ENCODE measurements at regions not wholly inside any gene's neighbourhood (a gene's known extent, or its start where the extent isn't known, plus 50 kb on each side); places are given as distances from the start of the nearest gene placed in this dataset.

GRCh38 chr11:112507281-112507680 lies 246.6 kb upstream of the PLET1 start:
- Histone ChIP-seq H3K4me3 (no peak overlapping the region), H3K9me3 (replicated peaks) (no peaks in the 10 kb centered on the region), H3K27me3 (ENCODE audit: low read depth) (no peaks in the 10 kb centered on the region), H3K27ac (replicated peaks) (no peak overlapping the region), H3K36me3 (no peaks in the 10 kb centered on the region), H3K4me1 (no peaks in the 10 kb centered on the region)
- intact Hi-C loops (cut with micrococcal nuclease), result no loop called here
- TF ChIP-seq CTCF (IDR thresholded peaks at IDR 0.05; ENCODE audit: borderline replicate concordance), result no peak
- DNase-seq, result no peak

GRCh38 chr11:112508750-112509149 lies 248.1 kb upstream of the PLET1 start:
- H3K27me3 ChIP-seq (ENCODE audit: low read depth), result no peaks in the 10 kb centered on the region
- no peak for DNase-seq
- H3K27ac ChIP-seq (replicated peaks), result no peak overlapping the region
- H3K4me1 ChIP-seq, result no peaks in the 10 kb centered on the region
- intact Hi-C loops (cut with micrococcal nuclease), result no loop called here
- no peak for TF ChIP-seq CTCF (IDR thresholded peaks at IDR 0.05; ENCODE audit: borderline replicate concordance)
- H3K36me3 ChIP-seq, result no peaks in the 10 kb centered on the region
- H3K9me3 ChIP-seq (replicated peaks), result no peaks in the 10 kb centered on the region
- no peak overlapping the region for H3K4me3 ChIP-seq

- no peak overlapping the region for H3K4me3 ChIP-seq
- no peaks in the 10 kb centered on the region for H3K9me3 ChIP-seq (replicated peaks)
- intact Hi-C loops (cut with micrococcal nuclease), result no loop called here
- TF ChIP-seq CTCF (IDR thresholded peaks at IDR 0.05; ENCODE audit: borderline replicate concordance), result no peak
- DNase-seq, result no peak
- no peaks in the 10 kb centered on the region for H3K36me3 ChIP-seq
- no peak overlapping the region for H3K27ac ChIP-seq (replicated peaks)
- H3K4me1 ChIP-seq, result no peaks in the 10 kb centered on the region
- no peaks in the 10 kb centered on the region for H3K27me3 ChIP-seq (ENCODE audit: low read depth)
These were observed 248.6 kb upstream of the PLET1 start for GRCh38 chr11:112509300-112509699.

- H3K4me1 ChIP-seq, result no peaks in the 10 kb centered on the region
- no peaks in the 10 kb centered on the region for H3K9me3 ChIP-seq (replicated peaks)
- no peak overlapping the region for H3K4me3 ChIP-seq
- H3K36me3 ChIP-seq, result no peaks in the 10 kb centered on the region
- no peak for TF ChIP-seq CTCF (IDR thresholded peaks at IDR 0.05; ENCODE audit: borderline replicate concordance)
- intact Hi-C loops (cut with micrococcal nuclease), result no loop called here
- H3K27ac ChIP-seq (replicated peaks), result no peak overlapping the region
- H3K27me3 ChIP-seq (ENCODE audit: low read depth), result no peaks in the 10 kb centered on the region
- DNase-seq, result no peak
These were observed 250.6 kb upstream of the PLET1 start for GRCh38 chr11:112511271-112511670.

- no peak overlapping the region for H3K4me3 ChIP-seq
- intact Hi-C loops (cut with micrococcal nuclease), result no loop called here
- no peak overlapping the region for H3K27ac ChIP-seq (replicated peaks)
- no peaks in the 10 kb centered on the region for H3K36me3 ChIP-seq
- H3K27me3 ChIP-seq (ENCODE audit: low read depth), result no peaks in the 10 kb centered on the region
- no peaks in the 10 kb centered on the region for H3K4me1 ChIP-seq
- H3K9me3 ChIP-seq (replicated peaks), result no peaks in the 10 kb centered on the region
- TF ChIP-seq CTCF (IDR thresholded peaks at IDR 0.05; ENCODE audit: borderline replicate concordance), result no peak
- DNase-seq, result no peak
These were observed 251.3 kb upstream of the PLET1 start for GRCh38 chr11:112511911-112512310.

GRCh38 chr11:112513417-112513816 lies 252.8 kb upstream of the PLET1 start:
- H3K27me3 ChIP-seq (ENCODE audit: low read depth), result no peaks in the 10 kb centered on the region
- H3K36me3 ChIP-seq, result no peaks in the 10 kb centered on the region
- H3K9me3 ChIP-seq (replicated peaks), result no peaks in the 10 kb centered on the region
- H3K4me1 ChIP-seq, result no peaks in the 10 kb centered on the region
- intact Hi-C loops (cut with micrococcal nuclease), result no loop called here
- no peak for DNase-seq
- H3K4me3 ChIP-seq, result no peak overlapping the region
- no peak for TF ChIP-seq CTCF (IDR thresholded peaks at IDR 0.05; ENCODE audit: borderline replicate concordance)
- H3K27ac ChIP-seq (replicated peaks), result no peak overlapping the region
